H1 (cell line): ENCODE measurements at regions not wholly inside any gene's neighbourhood (a gene's known extent, or its start where the extent isn't known, plus 50 kb on each side); places are given as distances from the start of the nearest gene placed in this dataset.

ENCODE experiments used
- CTCF ChIA-PET: fragments of 300-600 bp; sonication (Branson Sonifier 250); formaldehyde crosslinking; loops from one replicate; lab custom pipeline; 2021; ENCODE audit not compliant: partially characterized antibody; lab: Charles Lee
- POLR2A ChIA-PET: fragments of 300-600 bp; sonication (Branson Sonifier 250); formaldehyde crosslinking; loops from one replicate; lab custom pipeline; 2021; ENCODE audit warnings: inconsistent platforms; ENCODE audit not compliant: partially characterized antibody; lab: Charles Lee
- DNase-seq, 2 experiments: peaks; one replicate each; pipeline versions ENCODE4 v3.0.0 to v3.0.0-alpha.2; 2010 to 2022; ENCODE audit warnings: low spot score in 2 of 2, low read depth in 1 of 2, mixed read lengths in 1 of 2
- FAIRE-seq: peaks from 2 replicates; lab custom pipeline; 2011; peaks lifted over from hg19 to GRCh38; lab: Jason Lieb, UNC
- H2AFZ ChIP-seq: 2 replicates; pipeline ENCODE4 v1.8.1; 2012; ENCODE audit warnings: low read length, inconsistent platforms
- H2AK5ac ChIP-seq: 2 replicates; pipeline ENCODE4 v1.6.1; 2013; ENCODE audit warnings: low read depth, low read length
- H2BK120ac ChIP-seq: replicated peaks from 2 replicates; pipeline ENCODE3; 2013; ENCODE audit warnings: low read depth, low read length, inconsistent platforms
- H2BK12ac ChIP-seq: 2 replicates; pipeline ENCODE4 v1.6.1; 2013; ENCODE audit warnings: low read depth, low read length
- H2BK15ac ChIP-seq: 2 replicates; pipeline ENCODE4 v1.6.1; 2013; ENCODE audit warnings: low read length
- H2BK20ac ChIP-seq: 2 replicates; pipeline ENCODE4 v1.6.1; 2013; ENCODE audit warnings: low read length
- H2BK5ac ChIP-seq: 2 replicates; pipeline ENCODE4 v1.6.1; 2013; ENCODE audit warnings: low read depth, low read length
- H3K14ac ChIP-seq: 2 replicates; pipeline ENCODE4 v1.6.1; 2013; ENCODE audit warnings: inconsistent platforms; ENCODE audit not compliant: insufficient read length
- H3K18ac ChIP-seq: 2 replicates; pipeline ENCODE4 v1.6.1; 2013; ENCODE audit warnings: low read length; ENCODE audit errors: extremely low read depth
- H3K23ac ChIP-seq: 2 replicates; pipeline ENCODE4 v1.6.1; 2013; ENCODE audit warnings: inconsistent platforms; ENCODE audit not compliant: insufficient read length
- H3K23me2 ChIP-seq: 2 replicates; pipeline ENCODE4 v1.6.1; 2013; ENCODE audit warnings: low read depth, low read length
- H3K27ac ChIP-seq: 2 replicates; pipeline ENCODE4 v1.6.1; 2011; ENCODE audit warnings: low read depth, low read length, inconsistent platforms
- H3K27me3 ChIP-seq, 4 experiments: replicated peaks in 1 of 4; 1 replicate in 1 of 4; 2 replicates in 3 of 4; pipeline versions ENCODE4 v1.6.1 to v1.8.1; 2011 to 2013; ENCODE audit warnings: low read length in 3 of 4, mild to moderate bottlenecking in 3 of 4, inconsistent platforms in 2 of 4, mixed read lengths in 2 of 4, moderate library complexity in 1 of 4; ENCODE audit not compliant: control insufficient read depth in 3 of 4, insufficient read depth in 3 of 4; ENCODE audit errors: extremely low read depth in 1 of 4
- H3K36me3 ChIP-seq, 4 experiments: 2 replicates each; pipeline versions ENCODE4 v1.6.1 to v1.8.1; 2011 to 2013; ENCODE audit warnings: mild to moderate bottlenecking in 4 of 4, low read length in 3 of 4, moderate library complexity in 2 of 4, control low read depth in 1 of 4, inconsistent platforms in 1 of 4; ENCODE audit not compliant: insufficient read depth in 4 of 4, control insufficient read depth in 2 of 4
- H3K4ac ChIP-seq: replicated peaks from 2 replicates; pipeline ENCODE3; 2013; ENCODE audit warnings: low read length, low read depth, mixed read lengths, inconsistent platforms; ENCODE audit not compliant: insufficient read length
- H3K4me1 ChIP-seq, 4 experiments: replicated peaks in 1 of 4; 1 replicate in 1 of 4; 2 replicates in 3 of 4; pipeline versions ENCODE4 v1.6.1 to v1.8.1; 2011 to 2013; ENCODE audit warnings: low read length in 3 of 4, inconsistent platforms in 2 of 4, mixed read lengths in 1 of 4; ENCODE audit not compliant: insufficient read depth in 4 of 4, control insufficient read depth in 3 of 4
- H3K4me2 ChIP-seq, 2 experiments: 2 replicates each; pipeline versions ENCODE4 v1.6.1 to v1.8.1; 2011 to 2013; ENCODE audit warnings: low read depth in 2 of 2, low read length in 2 of 2, control low read depth in 1 of 2, inconsistent platforms in 1 of 2, mild to moderate bottlenecking in 1 of 2; ENCODE audit not compliant: insufficient read depth in 1 of 2
- H3K4me3 ChIP-seq, 4 experiments: fragments of 200-600, 300-600 bp in 1 of 4; sonication (generic), shearing (Covaris generic), sonication (Bioruptor Twin) in 1 of 4; 2 replicates each; pipeline versions ENCODE4 v1.5.1 to v1.8.1; 2011 to 2016; ENCODE audit warnings: low read length in 4 of 4, low read depth in 3 of 4, control low read depth in 2 of 4, inconsistent platforms in 2 of 4, mild to moderate bottlenecking in 2 of 4, mixed read lengths in 1 of 4, moderate library complexity in 1 of 4; ENCODE audit not compliant: insufficient read depth in 2 of 4; ENCODE audit errors: extremely low read depth in 1 of 4
- H3K56ac ChIP-seq: replicated peaks from 2 replicates; pipeline ENCODE3; 2013; ENCODE audit warnings: low read depth, mild to moderate bottlenecking, mixed read lengths, low read length, inconsistent platforms; ENCODE audit not compliant: insufficient read length
- H3K79me1 ChIP-seq: 2 replicates; pipeline ENCODE4 v1.6.1; 2013; ENCODE audit warnings: low read depth, low read length, control low read depth
- H3K79me2 ChIP-seq, 2 experiments: 2 replicates each; pipeline versions ENCODE4 v1.6.1 to v1.8.1; 2012 to 2013; ENCODE audit warnings: low read length in 2 of 2, mild to moderate bottlenecking in 2 of 2, inconsistent platforms in 1 of 2; ENCODE audit not compliant: insufficient read depth in 2 of 2, control insufficient read depth in 1 of 2
- H3K9ac ChIP-seq, 4 experiments: replicated peaks in 1 of 4; 1 replicate in 1 of 4; 2 replicates in 3 of 4; pipeline versions ENCODE4 v1.6.1 to v1.8.1; 2011 to 2013; ENCODE audit warnings: low read depth in 3 of 4, low read length in 3 of 4, control low read depth in 2 of 4, mild to moderate bottlenecking in 2 of 4, moderate library complexity in 2 of 4, inconsistent platforms in 1 of 4; ENCODE audit errors: extremely low read depth in 1 of 4
- H3K9me3 ChIP-seq, 2 experiments: 2 replicates each; pipeline versions ENCODE4 v1.6.1 to v1.8.1; 2012 to 2013; ENCODE audit warnings: mild to moderate bottlenecking in 2 of 2, moderate library complexity in 2 of 2, control low read depth in 1 of 2, inconsistent platforms in 1 of 2, low read depth in 1 of 2, low read length in 1 of 2, mixed read lengths in 1 of 2; ENCODE audit not compliant: insufficient read depth in 2 of 2
- H4K20me1 ChIP-seq, 2 experiments: replicated peaks in 1 of 2; 2 replicates each; pipeline versions ENCODE3 to v1.8.1; 2011 to 2013; ENCODE audit warnings: inconsistent platforms in 2 of 2, low read length in 2 of 2, mild to moderate bottlenecking in 1 of 2; ENCODE audit not compliant: insufficient read depth in 2 of 2, control insufficient read depth in 1 of 2
- H4K5ac ChIP-seq: 2 replicates; pipeline ENCODE4 v1.6.1; 2013; ENCODE audit warnings: low read length, low read depth, mixed read lengths, inconsistent platforms; ENCODE audit not compliant: insufficient read length
- H4K8ac ChIP-seq: 2 replicates; pipeline ENCODE4 v1.8.0; 2013; ENCODE audit warnings: mild to moderate bottlenecking, moderate library complexity, low read length, inconsistent platforms; ENCODE audit not compliant: insufficient read depth; ENCODE audit errors: extremely low read depth
- H4K91ac ChIP-seq: replicated peaks from 2 replicates; pipeline ENCODE3; 2013; ENCODE audit warnings: low read length, mixed read lengths, inconsistent platforms; ENCODE audit not compliant: insufficient read length
- CHD2 ChIP-seq: IDR thresholded peaks from 2 replicates; pipeline ENCODE4 v1.6.1; 2012; ENCODE audit warnings: low read length, improper control_type of control experiment
- E2F6 ChIP-seq: IDR thresholded peaks from 2 replicates; pipeline ENCODE4 v1.6.1; 2012; ENCODE audit warnings: inconsistent platforms
- EP300 ChIP-seq, 2 experiments: IDR thresholded peaks; 1 replicate in 1 of 2; 2 replicates in 1 of 2; pipeline ENCODE4 v1.6.1; 2011 to 2012; ENCODE audit warnings: low read depth in 2 of 2, low read length in 2 of 2, mild to moderate bottlenecking in 2 of 2, borderline replicate concordance in 1 of 2, inconsistent platforms in 1 of 2, moderate library complexity in 1 of 2
- POLR2A ChIP-seq, 2 experiments: IDR thresholded peaks; 1 replicate in 1 of 2; 2 replicates in 1 of 2; pipeline ENCODE4 v1.6.1; 2011; ENCODE audit warnings: low read depth in 2 of 2, low read length in 2 of 2, mild to moderate bottlenecking in 2 of 2; ENCODE audit errors: control extremely low read depth in 1 of 2
- RAD21 ChIP-seq, 2 experiments: IDR thresholded peaks in 1 of 2; conservative IDR thresholded peaks in 1 of 2; 2 replicates each; pipeline ENCODE4 v1.6.1; 2011; ENCODE audit warnings: low read depth in 2 of 2, low read length in 2 of 2, improper control_type of control experiment in 1 of 2, inconsistent platforms in 1 of 2, mild to moderate bottlenecking in 1 of 2, moderate library complexity in 1 of 2
- SIN3A ChIP-seq, 2 experiments: IDR thresholded peaks in 1 of 2; conservative IDR thresholded peaks in 1 of 2; 2 replicates each; pipeline ENCODE4 v1.6.1; 2011 to 2012; ENCODE audit warnings: low read length in 2 of 2, improper control_type of control experiment in 1 of 2, low read depth in 1 of 2, mild to moderate bottlenecking in 1 of 2
- SP2 ChIP-seq: IDR thresholded peaks from 2 replicates; pipeline ENCODE4 v1.6.1; 2012; ENCODE audit warnings: mild to moderate bottlenecking, low read length, inconsistent platforms
- WGBS, 2 experiments: shearing (Covaris generic) in 1 of 2; methylation state at CpG; one replicate each; pipeline versions ENCODE4 v1.1.6 to v1.1.7; 2013 to 2015; ENCODE audit warnings: low lambda C conversion rate in 2 of 2, mixed read lengths in 2 of 2, inconsistent platforms in 1 of 2, low coverage in 1 of 2, missing lambda C conversion rate in 1 of 2; ENCODE audit not compliant: insufficient replicate concordance in 2 of 2, insufficient coverage in 1 of 2, insufficient read length in 1 of 2; ENCODE audit errors: extremely low coverage in 1 of 2, missing lambda C conversion rate in 1 of 2; 5-methylcytosine and 5-hydroxymethylcytosine counted together

DNA sequence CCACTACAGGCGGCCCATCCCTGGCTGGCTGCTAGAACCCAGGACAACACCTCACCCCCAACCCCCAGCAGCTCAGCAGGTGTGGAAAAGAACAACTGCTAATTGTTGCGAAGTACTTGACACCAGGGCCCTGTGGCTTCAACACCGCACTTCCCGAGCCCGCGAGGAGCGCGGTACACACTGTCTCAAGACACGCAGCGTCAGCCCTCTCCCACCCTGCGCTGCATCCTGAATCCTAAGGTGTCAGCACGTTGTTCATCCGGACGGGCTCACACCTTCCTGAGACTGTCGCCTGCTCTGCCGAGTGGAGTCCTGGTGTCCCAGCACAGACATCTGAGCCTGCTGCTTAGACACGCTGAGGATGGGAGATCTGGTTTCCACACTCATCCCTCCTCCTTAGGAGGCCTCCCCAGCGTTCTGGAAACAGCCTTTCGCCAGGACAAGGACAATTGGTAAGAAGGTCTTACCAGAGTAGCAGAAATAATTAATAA, 1336.2 kb downstream of the BRD1 start:
- WGBS, 2 experiments: 9% methylated on average over 19 of the region's 19 CpGs; no CpG with 5 or more reads in 1 of the 2 experiments
- Histone ChIP-seq H4K91ac (peak overlapping the region; percentile 14), H4K5ac (no peak overlapping the region), H2BK120ac (no peak overlapping the region), H3K36me3 (no peaks in the 10 kb centered on the region), H2BK15ac (peak overlapping the region; percentile 83), H2AFZ (no peak overlapping the region), H3K4me1 (peaks cover 0 to 14% (median 9%) of the 10 kb centered on the region in 4 experiments; a peak in 6 of 7 replicates), H3K23ac (no peak overlapping the region), H3K18ac (peak overlapping the region; percentile 68), H3K79me1 (peaks cover 17% of the 10 kb centered on the region), H3K9me3 (no peaks in the 10 kb centered on the region), H3K9ac (no peak overlapping the region; a peak in 1 of 7 replicates), H4K20me1 (peaks cover 14 to 22% of the 10 kb centered on the region in 2 experiments), H3K56ac (no peak overlapping the region), H3K27me3 (peaks cover 0 to 10% (median 7%) of the 10 kb centered on the region in 4 experiments; a peak in 5 of 7 replicates), H4K8ac (peak overlapping the region; percentile 28; the same call in 1 of the 2 replicates), H2BK12ac (peak overlapping the region; percentile 75; the same call in 1 of the 2 replicates), H3K4ac (peak overlapping the region; percentile 30), H3K27ac (no peak overlapping the region), H2BK5ac (no peak overlapping the region; the same call in 1 of the 2 replicates), H3K4me3 (peak overlapping the region; percentile 42 to 92 (median 60); a peak in 7 of 8 replicates), H3K14ac (no peak overlapping the region), H3K4me2 (peak overlapping the region; percentile 85 to 89), H2BK20ac (no peak overlapping the region), H2AK5ac (peak overlapping the region; percentile 32), H3K23me2 (peaks cover 13% of the 10 kb centered on the region), H3K79me2 (peaks cover 0 to 48% of the 10 kb centered on the region in 2 experiments; a peak in 2 of 4 replicates)
- POLR2A ChIA-PET: no interaction called here
- CTCF ChIA-PET: interaction anchor here (0.6 to 2.0 kb wide), 14 partner anchors 9 to 654 kb away, joined by 3 to 8 read pairs (median 3); no protein-coding TSS in a partner anchor
- DNase-seq (no peak), FAIRE-seq (no peak)
- TF ChIP-seq CHD2 (no peak), POLR2A (IDR thresholded peaks at IDR 0.05; ENCODE audit: control extremely low read depth in 1 of 2, low read depth in 2 of 2, low read length in 2 of 2) (no peak), SP2 (no peak), E2F6 (0 out of 2 replicates have a peak, but pooled peaks have one; percentile 42), RAD21 (IDR thresholded peaks at IDR 0.05 in 1 of 2, conservative IDR thresholded peaks at IDR 0.05 in 1 of 2; ENCODE audit: low read depth in 2 of 2, low read length in 2 of 2) (no peak), SIN3A (conservative IDR thresholded peaks at IDR 0.05 in 1 of 2, IDR thresholded peaks at IDR 0.05 in 1 of 2; ENCODE audit: low read depth in 1 of 2, low read length in 2 of 2) (0 out of 4 replicates have a peak, but pooled peaks of 1 of the 2 experiments have one; percentile 36), EP300 (IDR thresholded peaks at IDR 0.05; ENCODE audit: borderline replicate concordance in 1 of 2, low read depth in 2 of 2, low read length in 2 of 2) (no peak)
